Endothelial cell of hepatic sinusoid (primary cell): ENCODE measurements at regions not wholly inside any gene's neighbourhood (a gene's known extent, or its start where the extent isn't known, plus 50 kb on each side); places are given as distances from the start of the nearest gene placed in this dataset.

ENCODE experiments used
- in situ Hi-C: cut with HindIII; loops from 2 replicates; pipeline ENCODE4 v1.10.0; 2017; ENCODE audit warnings: low sequenced_read_pairs

DNA sequence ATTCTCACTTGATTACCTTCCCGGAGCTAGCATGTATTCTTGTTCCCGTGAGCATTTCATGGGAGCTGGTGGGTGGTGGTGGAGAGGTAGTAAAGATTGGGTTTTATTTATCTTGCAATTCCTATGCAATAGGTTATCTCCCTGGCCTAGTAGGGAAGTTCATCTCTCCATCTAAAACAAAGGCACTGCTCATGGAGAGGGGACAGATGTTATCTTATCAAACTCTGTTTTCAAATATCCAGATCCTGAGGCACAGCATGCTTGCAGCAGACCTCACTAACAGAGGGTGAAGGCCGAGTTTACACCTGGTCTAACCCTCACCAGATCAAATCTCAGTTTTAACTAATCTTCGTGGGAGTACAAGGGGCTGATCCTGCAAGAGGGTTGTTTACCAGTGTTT lies 98.9 kb downstream of the CYRIA start:
- in situ Hi-C loops = no loop called here

DNA sequence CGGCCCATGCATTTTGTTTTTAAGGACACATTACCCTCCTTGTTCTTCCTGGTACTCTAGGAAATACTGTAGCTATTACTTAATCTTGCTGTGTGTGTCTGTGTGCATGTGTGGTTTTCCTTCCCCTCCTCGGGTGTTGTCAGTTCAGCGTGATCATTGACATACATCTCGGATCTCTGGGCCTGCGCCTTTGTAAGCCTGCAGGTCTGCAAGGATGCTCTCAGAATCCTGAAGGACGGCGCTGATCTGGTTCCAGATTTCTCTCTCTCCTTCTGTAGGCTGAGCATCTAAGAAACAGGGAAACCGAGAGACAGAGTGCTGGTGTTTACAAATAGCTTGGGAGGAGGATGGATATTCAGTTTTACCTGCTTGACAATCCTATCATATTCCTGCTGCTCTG lies 100.2 kb downstream of the CYRIA start:
- in situ Hi-C loops = no loop called here

DNA sequence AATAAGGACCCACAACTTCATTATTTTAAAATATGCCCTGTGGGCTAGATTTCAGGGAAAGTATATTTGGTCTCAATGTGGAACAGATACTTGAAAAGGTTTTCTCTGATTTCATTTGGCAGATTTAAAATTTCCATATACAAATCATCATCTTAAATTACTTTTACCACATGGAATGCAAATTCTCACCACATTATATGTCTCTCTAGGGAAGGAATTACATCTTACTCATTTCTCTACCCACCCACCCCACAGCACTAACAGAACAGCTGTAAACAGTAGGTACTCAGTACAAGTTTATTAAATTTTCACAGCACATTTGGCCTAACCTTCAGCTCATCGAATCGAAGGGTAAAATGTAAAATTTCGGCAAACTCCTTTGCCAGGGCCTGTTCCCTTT lies 104.0 kb downstream of the CYRIA start:
- in situ Hi-C loops = no loop called here

DNA sequence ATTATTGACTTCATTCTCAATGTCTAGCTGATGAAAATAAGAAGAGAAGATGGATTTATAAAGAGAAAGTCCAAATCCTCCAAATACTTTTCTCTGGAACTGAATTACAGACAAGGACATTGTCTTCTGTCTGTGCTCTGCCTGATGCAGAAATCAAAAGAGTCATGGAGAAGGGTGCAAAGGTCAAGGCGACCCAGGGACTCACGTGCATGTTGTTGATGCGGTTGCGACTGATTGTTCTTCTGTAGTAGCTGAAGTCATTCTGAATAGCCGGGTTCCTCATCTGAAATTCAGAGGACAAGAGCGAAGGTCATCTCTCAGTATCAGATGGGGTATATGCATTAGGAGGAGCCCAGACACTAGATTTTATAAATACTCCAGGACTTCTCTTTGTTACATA lies 104.4 kb downstream of the CYRIA start:
- in situ Hi-C loops = no loop called here

DNA sequence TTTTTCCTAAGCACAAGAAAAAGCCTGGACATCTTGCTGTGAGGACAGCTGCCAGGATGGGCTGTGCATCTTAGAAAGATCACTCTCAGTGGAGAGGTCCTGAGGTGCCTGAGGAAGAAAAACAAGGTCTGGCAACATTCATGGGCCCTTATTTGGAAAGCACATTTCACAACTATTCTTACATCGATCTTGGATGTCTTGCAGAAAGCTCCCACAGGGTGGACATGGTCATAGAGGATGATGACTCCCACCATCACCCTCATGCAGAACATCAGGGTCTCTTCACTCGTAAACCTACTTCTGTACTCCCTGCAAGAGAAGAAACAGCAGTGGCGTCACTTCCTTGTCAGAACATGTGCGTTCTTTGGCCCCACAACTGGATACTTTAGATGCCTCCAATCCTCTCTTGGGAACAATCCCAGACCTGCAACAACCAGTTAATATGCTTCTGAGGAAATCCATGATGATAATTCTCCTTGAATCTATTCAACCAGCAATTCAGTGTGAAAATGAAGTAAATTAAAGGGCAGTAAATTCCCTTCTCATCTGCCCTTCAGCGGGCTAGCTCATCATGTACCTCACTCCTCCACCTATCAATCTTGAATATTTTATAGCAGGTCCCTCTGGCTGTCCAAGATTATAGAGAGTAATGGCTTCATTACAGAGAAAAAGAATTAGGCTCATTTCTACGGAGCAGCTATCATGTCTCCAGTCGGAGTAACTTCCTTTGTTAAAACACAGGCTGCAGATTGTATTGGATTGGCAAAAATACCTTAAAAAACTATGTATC lies 106.2 kb downstream of the CYRIA start:
- in situ Hi-C loops = no loop called here

DNA sequence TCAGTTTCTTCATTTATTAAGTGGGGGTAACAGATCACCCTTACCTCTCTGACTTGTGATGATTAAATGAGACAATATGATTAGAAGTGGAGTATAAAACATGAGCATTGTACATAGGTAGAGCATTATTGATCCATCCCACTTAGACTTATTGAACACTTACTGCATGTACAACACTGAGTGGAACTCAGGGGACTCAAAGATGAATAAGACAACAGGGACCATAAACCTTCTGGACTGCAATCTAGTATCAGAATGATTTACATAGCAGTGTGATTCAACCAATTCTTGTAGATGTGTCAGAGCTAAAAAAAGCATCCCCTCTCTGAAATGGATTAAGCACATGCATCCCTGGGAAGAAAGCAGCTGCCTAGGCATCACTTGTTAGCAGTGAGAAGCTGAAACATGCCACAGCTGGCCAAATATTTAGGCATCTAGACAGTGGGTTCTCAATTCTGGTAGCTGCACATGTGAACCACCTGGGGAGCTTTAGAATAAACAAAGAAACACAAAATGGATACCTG lies 111.5 kb downstream of the CYRIA start:
- in situ Hi-C loops = no loop called here

DNA sequence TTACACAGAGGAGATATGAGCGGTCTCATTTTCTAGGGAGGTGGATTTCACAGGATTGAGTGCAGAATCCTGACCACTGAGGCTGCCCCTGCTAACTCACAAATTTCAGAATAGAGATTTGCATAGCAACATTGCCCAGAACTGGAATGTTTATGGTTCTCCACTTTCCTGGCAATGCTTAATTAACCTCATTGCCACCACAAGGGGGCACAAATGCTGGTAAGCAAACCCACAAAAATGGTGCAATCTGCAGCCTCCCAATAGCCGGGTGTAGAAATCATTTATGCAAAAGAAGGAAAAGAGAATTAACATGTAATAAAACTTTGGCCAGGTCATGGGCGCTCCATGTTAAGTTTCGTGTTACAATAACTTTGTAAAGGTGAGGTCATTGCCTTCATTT lies 112.4 kb downstream of the CYRIA start:
- in situ Hi-C loops = no loop called here

DNA sequence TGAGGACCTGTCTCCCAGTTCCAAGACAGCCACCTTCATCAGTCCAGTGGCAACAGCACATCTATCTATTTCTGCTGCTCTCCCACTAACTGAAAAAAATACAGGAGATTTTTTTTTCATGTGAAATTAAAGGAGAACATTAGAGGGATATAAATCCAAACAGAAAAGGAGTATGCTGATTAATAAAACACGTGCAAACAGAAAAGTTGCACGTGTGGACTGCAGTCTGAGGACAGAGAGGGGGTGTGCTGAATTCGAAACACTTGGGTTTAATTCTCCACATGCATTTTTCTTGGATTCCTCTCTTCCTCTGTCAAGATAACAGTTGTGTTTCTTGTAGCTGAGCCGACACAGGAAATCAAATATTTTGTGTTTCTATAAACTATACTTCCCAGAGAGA lies 113.4 kb downstream of the CYRIA start:
- in situ Hi-C loops = no loop called here

DNA sequence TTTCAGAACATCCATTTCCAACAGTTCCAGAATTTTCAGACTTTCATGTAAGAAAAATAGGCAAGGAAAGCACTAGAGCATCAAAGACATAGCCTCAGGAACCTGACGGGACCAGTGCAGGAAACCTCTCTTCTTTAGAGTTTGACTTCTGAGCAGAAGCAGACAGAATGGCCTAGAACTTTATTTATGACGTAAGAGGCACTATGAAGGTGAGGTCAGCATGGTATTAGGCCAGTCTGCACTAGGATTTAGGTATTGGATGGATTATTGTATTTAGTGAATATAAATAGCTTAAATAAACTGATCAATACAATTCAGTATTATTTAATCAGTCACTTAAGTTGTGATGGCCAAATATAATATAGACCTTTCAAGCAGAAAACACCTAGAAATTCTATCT lies 117.6 kb downstream of the CYRIA start:
- in situ Hi-C loops = no loop called here

DNA sequence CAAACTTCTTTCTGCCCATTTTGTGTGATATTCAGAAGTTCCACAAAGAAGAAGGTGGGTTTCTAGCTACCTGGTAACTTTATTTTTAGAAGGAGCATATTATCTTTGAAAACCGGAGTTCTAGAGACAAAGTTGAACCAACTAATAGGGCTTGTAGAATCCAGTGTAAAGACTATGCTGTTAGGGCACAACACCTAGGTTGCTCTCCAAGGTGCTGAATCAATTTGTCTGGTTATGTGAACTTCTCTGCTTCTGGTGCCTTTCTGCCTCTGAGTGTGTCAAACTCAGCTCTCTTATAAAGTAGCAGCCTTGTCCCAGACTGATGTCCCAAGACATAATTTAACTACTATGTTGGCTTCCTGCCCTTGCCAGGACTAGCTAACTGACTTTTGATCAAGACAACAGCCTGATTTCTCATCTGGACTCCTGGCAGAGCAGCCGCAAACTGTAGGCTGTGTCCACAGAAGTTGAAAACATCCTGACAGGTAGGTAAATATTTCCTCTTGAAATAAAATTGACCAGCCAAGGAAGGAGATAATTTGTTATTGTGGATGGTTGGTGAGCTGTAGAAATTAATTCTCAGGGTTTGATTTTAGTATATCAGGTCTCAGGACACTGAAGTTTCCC lies 119.4 kb downstream of the CYRIA start:
- in situ Hi-C loops = no loop called here

DNA sequence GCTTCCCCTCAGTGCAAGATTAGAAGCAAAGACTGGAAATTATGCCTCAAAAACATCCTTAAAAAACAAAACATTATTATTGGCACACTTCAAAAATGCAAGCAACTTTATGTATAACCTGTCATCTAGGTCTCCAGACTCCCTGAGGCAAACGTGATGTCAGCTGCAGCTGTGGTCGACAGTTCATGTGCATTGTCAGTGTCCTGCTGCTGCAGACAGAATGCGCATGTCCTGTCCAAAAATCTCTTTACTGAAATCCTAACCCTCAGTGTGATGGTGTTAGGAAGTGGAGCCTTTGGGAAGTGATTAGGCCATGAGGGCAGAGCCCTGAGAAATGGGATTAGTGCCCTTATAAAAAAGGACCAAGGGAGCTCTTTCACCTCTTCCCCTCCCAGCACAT lies 126.9 kb downstream of the CYRIA start:
- in situ Hi-C loops = no loop called here

DNA sequence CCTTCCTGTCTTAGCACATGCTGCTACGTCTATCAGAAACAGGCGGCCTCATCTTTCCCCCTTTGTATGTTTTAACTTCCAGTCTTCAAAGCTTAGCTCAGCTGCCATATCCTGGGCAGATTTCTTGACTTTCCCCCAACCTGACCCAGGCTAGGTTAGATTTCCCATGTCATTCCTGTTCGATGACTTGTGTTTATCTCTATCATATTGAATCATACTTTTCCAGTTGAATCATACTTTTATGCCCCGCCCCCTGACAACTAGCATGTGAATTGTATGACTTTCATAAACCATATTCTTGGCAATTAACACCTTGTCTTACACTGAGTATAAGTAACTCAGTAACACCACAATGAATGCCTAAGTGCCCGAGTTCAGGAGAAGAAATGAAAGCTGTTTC lies 128.3 kb downstream of the CYRIA start:
- in situ Hi-C loops = no loop called here

DNA sequence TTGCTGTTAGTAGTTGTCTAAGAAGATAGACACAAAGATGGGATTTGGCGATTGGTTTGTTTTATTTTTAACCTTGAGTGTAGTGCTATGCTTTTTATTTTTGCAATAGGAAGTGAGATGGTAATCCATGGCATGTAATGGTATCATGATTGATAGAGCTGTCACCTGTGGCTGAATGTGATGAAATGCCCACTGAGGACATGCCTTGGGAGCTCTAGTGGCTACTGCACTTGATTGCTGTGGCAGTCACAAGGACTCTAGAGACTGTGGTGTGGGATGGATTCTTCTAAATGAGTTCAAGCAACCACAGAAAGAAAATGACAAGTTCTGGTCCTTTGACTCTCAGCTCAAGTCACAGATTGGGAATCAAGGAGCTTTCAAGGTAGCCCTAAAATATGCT lies 139.4 kb downstream of the CYRIA start:
- in situ Hi-C loops = no loop called here

DNA sequence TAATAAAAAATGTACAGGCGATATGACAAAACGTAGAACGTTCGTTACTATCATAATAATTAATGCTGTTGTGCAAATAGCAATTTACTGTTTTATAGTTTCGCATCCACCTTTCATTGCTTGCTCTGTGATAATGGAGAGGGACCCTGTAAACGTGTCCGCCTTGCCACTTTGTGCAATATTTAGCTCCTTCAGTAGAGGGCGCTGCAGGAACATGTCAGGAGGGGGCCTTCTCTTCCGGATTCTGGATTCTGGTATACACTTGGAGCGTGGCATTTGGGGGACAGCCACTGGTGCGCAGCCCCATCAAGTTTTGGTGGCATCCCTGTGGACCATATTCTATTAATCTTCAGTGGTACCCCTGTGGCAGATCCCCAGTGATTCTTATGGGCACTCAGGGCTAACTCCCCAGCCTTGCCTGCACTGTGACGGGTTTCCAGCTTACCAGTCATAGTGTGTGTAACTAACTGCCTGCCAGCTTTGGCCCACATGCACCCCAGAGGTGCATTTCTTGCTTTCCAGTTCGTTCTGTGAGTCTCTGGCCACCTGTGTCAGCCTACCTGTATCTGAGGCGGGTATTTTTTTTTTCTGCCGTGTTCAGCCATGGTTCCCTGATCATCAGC lies 140.3 kb downstream of the CYRIA start:
- in situ Hi-C loops = no loop called here

DNA sequence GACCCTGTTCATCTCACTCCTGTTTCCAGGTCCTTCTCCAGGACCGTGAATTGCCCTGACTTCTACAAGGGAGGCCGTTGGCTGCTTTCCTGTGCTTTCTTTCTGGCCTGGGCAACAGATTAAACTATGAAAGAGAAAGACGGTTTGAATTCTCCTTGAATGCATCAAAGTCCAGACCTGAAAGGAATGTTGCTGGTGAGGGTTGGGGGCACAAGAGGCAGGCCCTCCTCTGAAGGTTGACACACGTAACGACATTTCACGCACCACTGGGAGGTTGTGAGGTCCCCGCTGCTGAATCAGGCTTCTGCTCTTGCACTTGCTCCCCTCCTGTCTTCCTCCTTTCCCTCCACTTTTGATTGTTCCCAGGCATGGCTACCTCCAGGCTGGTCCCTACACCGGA lies 141.9 kb downstream of the CYRIA start:
- in situ Hi-C loops = no loop called here

DNA sequence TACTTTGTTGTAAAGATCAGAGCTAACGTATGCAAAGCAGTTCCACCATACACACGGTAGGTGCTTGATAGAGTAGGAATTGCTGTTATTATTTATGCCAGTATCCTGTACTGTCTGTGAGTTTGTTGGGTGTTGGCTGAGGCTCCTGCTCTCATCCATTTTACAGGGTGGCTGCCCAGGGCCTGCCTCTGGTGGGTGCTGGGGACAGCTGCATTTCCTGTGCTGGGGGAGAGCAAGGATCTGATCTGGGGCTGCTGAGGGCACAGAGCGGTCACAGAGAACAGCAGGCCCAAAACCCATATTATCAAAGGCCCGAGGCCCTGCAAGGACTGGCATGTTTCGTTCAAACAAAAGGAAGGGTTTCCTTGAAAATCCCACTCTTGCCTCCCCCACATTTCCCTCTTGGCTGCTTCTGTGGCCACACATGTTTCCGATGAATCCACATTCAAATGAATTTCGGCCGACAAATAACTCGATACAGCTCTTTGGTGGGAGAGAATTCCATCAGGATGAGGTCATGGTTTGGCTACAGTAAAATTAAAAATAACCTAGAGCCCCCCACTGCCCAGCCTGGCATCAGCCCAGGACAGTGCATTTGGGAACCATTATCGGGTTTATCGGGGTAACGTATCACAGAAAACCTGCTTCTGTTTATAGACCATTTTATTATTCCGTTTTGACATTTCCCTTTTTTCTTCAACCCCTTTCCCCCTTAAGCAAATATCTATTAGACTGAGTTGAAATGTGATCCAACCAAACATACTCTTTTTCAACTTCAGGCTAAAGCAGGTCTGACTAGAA lies 143.4 kb downstream of the CYRIA start:
- in situ Hi-C loops = no loop called here

DNA sequence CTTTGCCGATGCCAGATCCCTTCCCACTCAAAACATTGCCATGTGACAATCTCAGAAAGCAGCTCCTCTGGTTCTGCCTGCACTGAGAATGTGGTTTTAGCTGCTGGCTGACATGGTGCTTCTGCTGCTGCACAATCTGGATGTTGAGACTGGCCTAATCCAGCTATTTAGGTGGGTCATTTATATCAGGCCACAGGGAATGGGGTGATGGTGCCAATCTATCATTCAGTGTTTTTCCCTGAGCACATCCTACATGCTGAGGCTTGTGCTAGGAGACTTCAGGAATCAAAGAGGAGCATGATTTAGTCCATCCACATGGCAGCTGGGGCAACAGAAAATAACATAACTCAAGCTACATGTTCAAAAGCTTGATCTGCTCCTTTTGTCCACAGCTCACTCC lies 144.7 kb downstream of the CYRIA start:
- in situ Hi-C loops = no loop called here

DNA sequence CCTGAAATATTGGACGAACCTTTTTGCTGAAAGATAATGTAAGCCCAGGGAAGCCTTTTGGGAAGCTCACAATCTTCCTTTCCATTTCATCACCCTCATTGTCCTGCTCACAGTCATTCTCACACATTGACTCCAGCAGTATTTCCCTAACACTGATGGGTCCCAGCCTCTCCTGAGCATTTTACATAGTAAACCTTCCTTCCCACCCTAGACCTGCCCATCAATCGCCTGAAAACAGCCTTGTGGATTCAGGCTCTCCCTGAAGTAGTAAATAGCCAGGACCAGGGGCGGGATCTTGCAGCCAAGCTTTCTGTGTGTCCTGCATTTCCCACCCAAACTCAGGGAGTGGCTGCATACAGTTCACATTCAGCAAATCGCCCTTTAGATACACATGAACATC lies 149.9 kb downstream of the CYRIA start:
- in situ Hi-C loops = no loop called here

DNA sequence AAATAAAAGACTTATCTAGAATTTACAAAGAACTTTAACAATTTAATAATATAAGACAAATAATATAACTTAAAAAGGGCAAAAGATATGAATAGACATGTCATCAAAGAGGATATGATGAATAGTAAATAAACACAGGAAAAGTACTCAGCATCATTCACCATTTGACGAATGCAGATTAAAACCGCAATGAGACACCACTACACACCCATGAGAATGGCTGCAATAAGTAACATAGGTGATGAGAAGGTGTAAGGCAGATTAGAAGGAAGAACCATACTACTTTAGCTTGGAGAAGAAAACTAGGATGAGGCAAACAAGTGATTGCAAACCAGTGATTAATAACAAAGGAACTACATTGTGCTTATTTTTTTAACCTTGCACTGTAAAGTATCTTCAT lies 152.0 kb downstream of the CYRIA start:
- in situ Hi-C loops = no loop called here

DNA sequence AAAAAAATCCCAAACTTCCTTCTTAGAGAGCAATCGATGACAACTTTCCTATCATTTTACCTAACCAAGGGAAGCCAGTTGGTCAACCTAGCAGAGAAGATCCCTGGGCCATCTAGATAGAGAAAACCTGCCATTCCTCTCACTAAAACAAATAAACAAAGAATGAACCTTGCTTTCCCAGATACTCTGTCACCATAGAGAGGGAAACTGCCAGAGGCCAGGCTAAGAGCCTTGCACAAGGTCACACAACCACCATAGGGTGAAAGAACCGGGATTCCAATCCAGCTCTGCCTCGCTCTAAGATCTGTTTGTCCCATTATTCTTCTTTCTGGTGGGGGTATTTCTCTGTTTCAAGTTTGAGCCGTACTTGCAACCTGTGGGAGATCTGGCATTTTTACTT lies 154.6 kb downstream of the CYRIA start:
- in situ Hi-C loops = no loop called here

DNA sequence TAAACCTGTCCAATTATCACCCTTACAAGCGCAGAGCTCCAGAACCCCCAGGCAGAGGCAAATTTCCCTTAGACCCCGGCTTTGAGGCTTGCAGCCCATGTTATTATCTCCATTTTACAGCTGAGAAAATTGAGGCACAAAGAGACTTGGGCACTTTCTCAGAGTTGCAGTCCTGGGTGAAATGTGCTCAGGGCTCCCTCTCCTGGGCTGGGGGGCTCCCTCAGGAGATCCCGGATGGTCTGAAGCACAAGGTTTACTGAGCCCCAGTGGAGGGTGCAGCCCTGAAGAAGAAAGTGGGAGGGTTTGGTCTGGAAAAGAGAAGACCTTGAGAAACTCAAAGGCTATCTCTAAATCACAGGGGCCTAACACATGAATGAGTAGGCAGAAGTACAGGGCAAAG lies 156.6 kb downstream of the CYRIA start:
- in situ Hi-C loops = no loop called here
